Amygdala (tissue), 56 donors: ENCODE measurements at regions not wholly inside any gene's neighbourhood (a gene's known extent, or its start where the extent isn't known, plus 50 kb on each side); places are given as distances from the start of the nearest gene placed in this dataset.
A peak's percentile ranks its signal among the peaks of the same experiment; 100 is the strongest.
"Not testable (repeated sequence)": the region's sequence is repeated elsewhere in the genome, so short reads cannot be mapped to it uniquely, and the experiment has no call there.

ENCODE experiments used
- DNase-seq, 56 donors: peaks; one replicate each; lab custom pipeline; 2025; lab: John Stamatoyannopoulos, UW

DNA sequence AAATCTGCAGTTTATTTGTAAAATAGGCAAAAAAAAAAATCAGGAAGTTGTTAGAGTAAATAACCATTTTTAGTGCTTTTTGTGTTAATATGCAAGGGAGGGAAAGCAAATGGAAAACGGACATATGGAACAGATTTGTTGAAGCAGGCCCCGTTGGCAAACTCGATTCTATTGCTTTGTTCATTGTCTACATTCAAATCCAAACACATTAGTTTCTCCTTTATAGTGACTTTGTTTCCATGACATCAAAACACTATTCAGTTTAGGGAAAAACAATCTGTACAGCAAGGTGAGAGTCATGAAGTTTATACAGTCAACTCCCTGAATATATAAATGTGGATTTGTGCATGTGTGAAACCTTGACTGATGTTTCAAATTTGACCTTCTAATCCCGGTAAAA lies 142.2 kb downstream of the FAM47A start:
- DNase-seq, result no peak

DNA sequence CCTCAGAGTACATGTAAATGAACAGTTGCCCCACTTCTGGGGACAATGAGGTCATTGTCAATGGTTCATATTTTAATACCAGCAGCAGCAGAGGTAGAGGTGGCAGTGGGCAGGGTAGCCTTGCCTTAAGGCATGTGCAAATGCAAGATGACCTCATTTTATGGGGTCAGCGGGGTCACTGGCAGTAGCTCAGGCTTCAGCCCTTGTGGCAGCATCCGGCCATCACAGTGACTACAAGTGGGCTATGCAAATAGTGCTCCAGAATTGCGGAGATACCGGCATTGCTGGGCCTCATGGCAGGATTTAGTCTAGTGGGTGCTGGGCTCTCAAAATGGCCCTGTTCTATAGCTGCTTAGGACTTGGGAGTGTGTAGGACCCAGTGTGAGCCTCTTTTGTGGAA lies 144.7 kb downstream of the FAM47A start:
- DNase-seq, result no peak

DNA sequence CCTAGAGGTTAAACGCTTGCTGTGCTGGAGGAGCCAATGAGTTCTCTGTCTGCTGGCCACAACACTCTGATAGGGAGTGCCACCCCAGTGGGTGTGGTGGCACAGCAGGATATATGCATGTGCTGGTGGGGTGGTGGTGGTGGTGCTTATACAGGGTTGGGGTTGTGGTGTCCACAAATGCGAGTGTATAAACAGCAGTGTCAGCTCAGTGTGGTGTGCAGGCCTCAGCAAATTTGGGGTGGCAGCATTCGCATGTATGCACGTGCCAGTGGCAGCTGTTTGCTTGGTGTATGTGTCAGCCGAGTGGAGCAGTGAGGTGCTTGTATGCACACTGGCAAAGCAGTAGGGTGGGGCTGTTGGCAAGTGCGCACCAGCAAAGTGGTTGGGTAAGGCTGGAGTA lies 157.4 kb downstream of the FAM47A start:
- no peak for DNase-seq

DNA sequence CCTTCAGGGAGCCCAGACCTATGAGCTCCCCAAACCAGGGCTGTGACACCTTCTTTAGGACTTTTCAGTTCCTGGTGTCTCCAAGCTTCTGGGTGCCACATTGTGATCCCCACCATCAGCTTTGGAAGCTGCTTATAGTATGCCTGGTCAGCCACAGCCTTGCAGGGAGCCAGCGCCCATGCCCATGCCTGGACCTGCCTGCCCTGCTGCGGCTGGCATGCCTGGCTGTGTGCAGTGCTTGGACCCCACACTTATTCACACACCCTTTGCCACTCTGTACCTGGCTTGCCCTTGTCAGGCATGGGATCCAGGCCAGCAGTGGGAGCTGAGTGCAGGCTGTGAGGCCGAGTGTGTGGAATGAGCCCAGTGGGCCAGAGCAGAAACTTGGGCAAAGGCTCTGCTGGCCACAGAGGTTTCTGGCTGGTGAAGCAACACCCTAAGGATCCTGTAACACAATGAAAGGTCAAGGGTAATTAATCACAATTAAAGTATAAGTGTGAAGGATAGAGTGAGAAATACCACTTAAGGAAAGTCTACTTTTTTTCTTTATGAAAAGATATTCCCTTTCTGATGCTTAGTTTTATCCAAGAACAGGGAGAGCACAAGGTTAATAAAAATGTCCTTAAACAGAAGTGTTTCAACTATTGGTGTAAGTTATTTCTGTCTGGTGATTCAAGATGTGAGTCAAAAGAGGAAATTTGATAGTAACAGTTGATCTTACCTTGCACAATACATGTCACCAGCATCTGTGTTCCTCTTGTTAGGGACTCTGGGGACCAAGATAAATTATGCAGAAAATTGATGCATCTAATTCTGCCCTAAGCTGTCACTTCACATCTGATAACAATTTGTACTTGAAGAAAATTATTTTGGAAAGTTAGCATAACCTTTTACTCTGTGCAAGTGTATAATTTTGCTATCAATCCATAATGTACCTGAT lies 161.8 kb downstream of the FAM47A start:
- DNase-seq, result no peak

- no peak for DNase-seq
Observed at GRCh38 chrX:33969105-33969504, 163.0 kb downstream of the FAM47A start.

GRCh38 chrX:33968611-33969010 lies 163.5 kb downstream of the FAM47A start:
- no peak for DNase-seq

DNA sequence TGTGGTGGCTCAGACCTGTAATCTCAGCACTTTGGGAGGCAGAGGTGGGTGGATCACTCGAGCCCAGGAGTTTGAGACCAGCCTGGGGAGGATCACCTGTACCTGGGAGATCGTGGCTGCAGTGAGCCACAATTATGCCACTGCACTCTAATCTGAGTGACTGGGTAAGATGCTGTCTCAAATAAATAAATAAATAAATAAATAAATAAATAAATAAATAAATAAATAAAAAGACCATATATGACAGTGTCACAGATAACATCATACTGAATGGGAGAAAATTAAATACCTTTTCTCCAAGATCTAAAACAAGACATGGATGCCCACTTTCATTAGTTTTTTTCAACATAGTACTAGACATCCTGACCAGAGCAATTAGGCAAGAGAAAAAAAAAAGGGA lies 182.8 kb downstream of the FAM47A start:
- no peak for DNase-seq

- not testable (repeated sequence) for DNase-seq
Observed at GRCh38 chrX:33926249-33926648, 205.9 kb downstream of the FAM47A start.

DNA sequence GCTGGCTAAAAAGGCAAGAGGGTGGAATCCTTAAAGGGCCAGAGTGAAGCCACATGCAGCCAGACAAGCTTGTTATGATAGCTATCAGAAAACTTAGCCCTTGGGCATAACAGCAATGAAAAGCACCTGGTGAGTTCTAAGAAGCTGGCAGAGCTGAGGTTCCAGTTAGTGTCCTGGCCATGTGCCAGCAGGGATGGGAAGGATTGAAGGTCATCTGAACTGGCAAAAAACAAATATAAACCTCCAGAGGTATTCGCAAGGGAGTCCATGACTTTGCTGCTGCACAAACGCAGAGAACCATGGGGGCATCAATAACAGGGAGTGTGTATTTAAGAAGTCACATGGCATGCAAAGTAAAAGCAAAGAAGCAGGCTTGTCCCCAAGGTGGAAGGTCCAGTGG lies 208.9 kb downstream of the FAM47A start:
- no peak for DNase-seq

- DNase-seq, result no peak
Observed at GRCh38 chrX:33909836-33910235, 222.3 kb downstream of the FAM47A start.

DNA sequence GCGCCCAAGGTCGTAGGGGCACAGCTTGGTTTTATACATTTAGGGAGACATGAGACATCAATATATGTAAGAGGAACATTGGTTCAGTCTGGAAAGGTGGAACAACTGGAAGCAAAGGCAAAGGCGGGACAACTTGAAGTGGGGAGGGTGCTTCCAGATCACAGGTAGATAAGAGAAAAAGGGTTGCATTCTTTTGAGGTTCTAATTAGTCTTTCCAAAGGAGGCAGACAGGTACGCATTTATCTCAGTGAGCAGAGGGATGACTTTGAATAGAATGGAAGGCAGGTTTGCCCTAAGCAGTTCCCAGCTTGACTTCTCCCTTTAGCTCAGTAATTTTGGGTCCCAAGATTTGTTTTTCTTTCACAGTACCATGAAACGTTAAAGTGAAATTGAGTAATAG lies 223.2 kb downstream of the FAM47A start:
- no peak for DNase-seq

- no peak for DNase-seq
Observed at GRCh38 chrX:33908074-33908473, 224.0 kb downstream of the FAM47A start.

- no peak for DNase-seq
Observed at GRCh38 chrX:33906971-33907370, 225.1 kb downstream of the FAM47A start.

- no peak for DNase-seq
Observed at GRCh38 chrX:33892670-33893069, 239.4 kb downstream of the FAM47A start.

DNA sequence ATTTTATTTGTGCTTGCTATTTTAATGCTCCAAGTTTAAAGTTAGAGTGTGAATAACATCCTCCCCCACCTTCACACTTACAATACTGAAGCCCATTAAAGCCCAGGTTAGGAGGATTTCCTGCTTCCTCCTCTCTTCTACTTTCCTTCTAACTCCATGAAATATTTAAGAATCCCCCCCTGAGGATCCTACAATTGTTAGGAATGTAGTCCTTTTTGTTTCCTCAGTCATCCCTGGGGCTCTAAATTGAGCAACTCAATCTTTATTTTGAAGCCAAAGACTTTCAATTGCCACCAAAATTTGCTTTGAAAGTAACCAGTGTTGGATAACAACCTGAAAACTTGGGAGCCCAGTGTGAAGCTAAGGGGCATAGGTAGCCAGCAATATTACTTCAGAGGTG lies 276.9 kb downstream of the FAM47A start:
- DNase-seq, result no peak

GRCh38 chrX:33852146-33852545 lies 280.0 kb downstream of the FAM47A start:
- DNase-seq, result not testable (repeated sequence)

- DNase-seq, result peak in 6 of 56 donors; percentile 0 to 1 (median 0)
Observed at GRCh38 chrX:33840176-33840575, 291.9 kb downstream of the FAM47A start.

DNA sequence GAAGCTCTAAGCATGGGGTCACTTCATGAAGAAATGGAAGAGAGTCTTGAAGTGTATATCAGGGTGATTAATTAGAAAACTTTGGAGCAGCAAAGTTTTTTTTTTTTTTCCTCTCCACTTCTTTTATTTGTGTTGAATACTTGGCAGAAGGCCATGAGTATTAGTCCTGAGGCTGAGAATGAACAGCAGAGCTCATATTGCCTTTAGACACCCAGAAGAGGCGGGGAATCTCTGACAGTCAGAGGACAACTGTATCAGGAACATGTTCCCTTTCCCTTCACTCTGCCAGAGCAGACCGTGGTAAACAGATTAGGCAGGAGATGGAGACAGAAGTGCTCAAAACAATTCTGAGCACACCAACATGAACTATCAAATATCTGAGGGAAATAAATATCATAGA lies 300.9 kb downstream of the FAM47A start:
- no peak for DNase-seq

DNA sequence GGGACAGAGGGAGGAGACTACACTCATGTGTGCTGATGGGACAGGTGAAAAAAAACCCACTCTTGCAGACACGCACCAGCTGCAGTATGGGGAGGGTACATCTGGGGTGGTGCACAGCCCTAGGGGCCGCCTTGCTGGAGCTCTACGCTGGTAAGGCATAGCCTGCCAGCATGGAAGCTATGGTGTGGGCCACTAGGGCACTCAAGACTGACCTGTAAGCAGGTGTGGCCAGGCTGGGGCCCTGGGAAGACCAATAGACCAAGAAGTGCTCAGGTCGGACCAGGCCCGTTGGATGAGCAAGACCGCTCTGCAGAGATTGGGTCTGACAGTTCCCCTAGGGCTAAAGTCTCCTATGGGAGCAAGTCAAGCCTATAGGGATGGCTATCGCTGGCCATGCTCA lies 314.8 kb downstream of the FAM47A start:
- no peak for DNase-seq

DNA sequence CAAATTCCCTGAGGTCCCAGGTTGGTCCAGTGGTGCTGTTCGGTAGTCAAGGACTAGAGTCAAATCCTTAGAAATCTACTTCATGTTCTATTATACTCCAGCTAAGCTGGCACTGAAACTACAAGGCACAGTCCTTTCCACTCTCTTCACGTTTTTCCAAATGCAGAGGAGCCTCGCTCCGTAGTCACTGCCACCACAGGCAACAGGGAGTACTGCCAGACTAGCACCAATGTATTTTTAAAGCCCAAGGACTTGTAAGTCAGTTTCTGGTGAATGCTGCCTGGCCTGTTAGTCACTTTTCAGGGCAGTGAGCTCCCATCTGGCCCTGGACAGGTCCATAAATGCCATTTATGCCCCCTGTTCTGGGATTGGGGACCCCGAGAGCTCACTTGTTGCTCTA lies 323.5 kb downstream of the FAM47A start:
- DNase-seq, result no peak

GRCh38 chrX:33784548-33784947 lies 347.6 kb downstream of the FAM47A start:
- no peak for DNase-seq

DNA sequence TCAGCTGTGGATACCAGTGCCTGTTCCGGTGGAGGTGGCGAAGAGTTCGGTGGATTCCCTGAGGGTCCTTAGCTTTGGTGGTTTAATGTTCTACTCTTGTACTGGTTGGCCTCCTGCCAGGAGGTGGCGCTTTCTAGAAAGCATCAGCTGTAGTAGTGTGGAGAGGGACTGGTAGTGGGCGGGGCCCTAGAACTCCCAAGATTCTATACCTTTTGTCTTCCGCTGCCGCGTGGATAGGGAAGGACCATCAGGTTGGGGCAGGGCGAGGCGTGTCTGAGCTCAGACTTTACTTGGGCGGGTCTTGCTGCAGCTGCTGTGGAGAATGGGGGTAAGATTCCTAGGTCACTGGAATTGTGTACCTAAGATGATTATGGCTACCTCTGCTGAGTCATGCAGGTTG lies 390.3 kb downstream of the FAM47A start:
- no peak for DNase-seq

DNA sequence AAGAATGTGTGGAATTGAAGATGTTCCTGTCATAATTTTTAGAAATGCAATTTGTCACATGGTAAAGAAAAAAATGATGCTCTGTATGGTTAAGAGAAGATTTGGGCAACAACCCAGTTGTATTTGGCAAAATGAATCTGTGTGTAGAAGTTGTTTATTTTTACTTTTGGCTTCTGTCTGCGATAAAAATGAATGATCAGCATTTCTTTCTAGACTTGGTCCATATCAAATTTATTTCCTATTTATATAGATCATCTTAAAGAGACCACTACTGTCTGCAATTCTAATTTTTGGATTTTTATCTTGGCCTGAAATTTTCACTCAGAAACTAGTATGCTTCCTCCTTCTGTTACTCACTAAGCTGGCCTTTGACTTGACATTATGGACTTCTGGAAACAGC lies 396.9 kb downstream of the FAM47A start:
- DNase-seq, result no peak
